ENCODE measurements at regions not wholly inside any gene's neighbourhood (a gene's known extent, or its start where the extent isn't known, plus 50 kb on each side); places are given as distances from the start of the nearest gene placed in this dataset.

GRCh38 chr6:106794129-106794528 lies 164.8 kb downstream of the QRSL1 start:
- Histone ChIP-seq H3K27me3 (ENCODE audit: insufficient read depth, low read length, poor library complexity) (no peaks in the 10 kb centered on the region), H4K5ac (ENCODE audit: low read length) (no peak overlapping the region), H3K9ac (ENCODE audit: low read length) (no peak overlapping the region), H3K56ac (ENCODE audit: low read length) (no peak overlapping the region), H2BK15ac (replicated peaks; ENCODE audit: low read depth) (no peak overlapping the region), H3K4me1 (ENCODE audit: control insufficient read depth, low read depth, low read length) (peaks cover under 1% of the 10 kb centered on the region), H3K36me3 (ENCODE audit: control insufficient read depth, insufficient read depth, low read length) (no peaks in the 10 kb centered on the region), H2BK5ac (ENCODE audit: low read length) (no peak overlapping the region), H3K27ac (ENCODE audit: low read depth, low read length) (no peak overlapping the region), H2AK5ac (ENCODE audit: low read length) (no peak overlapping the region), H3K23ac (ENCODE audit: low read length) (no peak overlapping the region), H3K4me2 (ENCODE audit: low read length) (no peak overlapping the region), H4K8ac (ENCODE audit: low read depth, low read length) (no peak overlapping the region), H3K4ac (ENCODE audit: low read depth, low read length) (no peak overlapping the region), H3K4me3 (ENCODE audit: low read length) (no peak overlapping the region), H3K18ac (ENCODE audit: low read length) (no peak overlapping the region), H3K79me2 (ENCODE audit: control insufficient read depth, insufficient read depth, low read length) (no peaks in the 10 kb centered on the region), H3K79me1 (ENCODE audit: low read length) (no peaks in the 10 kb centered on the region), H2BK120ac (ENCODE audit: low read depth, low read length) (no peak overlapping the region)
- no CpG with 5 or more reads among the region's 2 CpGs for WGBS (ENCODE audit: extremely low coverage, insufficient coverage, low lambda C conversion rate)
- no peak for DNase-seq

GRCh38 chr6:106792536-106793236 lies 163.3 kb downstream of the QRSL1 start:
- Histone ChIP-seq H3K23ac (ENCODE audit: low read length) (no peak overlapping the region), H3K4me3 (ENCODE audit: low read length) (no peak overlapping the region), H2BK15ac (replicated peaks; ENCODE audit: low read depth) (no peak overlapping the region), H2BK5ac (ENCODE audit: low read length) (no peak overlapping the region), H3K4me1 (ENCODE audit: control insufficient read depth, low read depth, low read length) (no peaks in the 10 kb centered on the region), H3K18ac (ENCODE audit: low read length) (no peak overlapping the region), H3K9ac (ENCODE audit: low read length) (no peak overlapping the region), H3K79me1 (ENCODE audit: low read length) (no peaks in the 10 kb centered on the region), H2AK5ac (ENCODE audit: low read length) (no peak overlapping the region), H3K79me2 (ENCODE audit: control insufficient read depth, insufficient read depth, low read length) (no peaks in the 10 kb centered on the region), H3K27ac (ENCODE audit: low read depth, low read length) (no peak overlapping the region), H3K4me2 (ENCODE audit: low read length) (no peak overlapping the region), H3K4ac (ENCODE audit: low read depth, low read length) (no peak overlapping the region), H3K56ac (ENCODE audit: low read length) (no peak overlapping the region), H3K36me3 (ENCODE audit: control insufficient read depth, insufficient read depth, low read length) (no peaks in the 10 kb centered on the region), H4K5ac (ENCODE audit: low read length) (no peak overlapping the region), H2BK120ac (ENCODE audit: low read depth, low read length) (no peak overlapping the region), H4K8ac (ENCODE audit: low read depth, low read length) (no peak overlapping the region), H3K27me3 (ENCODE audit: insufficient read depth, low read length, poor library complexity) (no peaks in the 10 kb centered on the region)
- DNase-seq, result no peak
- no CpG with 5 or more reads among the region's 7 CpGs for WGBS (ENCODE audit: extremely low coverage, insufficient coverage, low lambda C conversion rate)

- Histone ChIP-seq H3K18ac (ENCODE audit: low read length) (no peak overlapping the region), H3K4ac (ENCODE audit: low read depth, low read length) (no peak overlapping the region), H2BK5ac (ENCODE audit: low read length) (no peak overlapping the region), H4K5ac (ENCODE audit: low read length) (no peak overlapping the region), H3K79me1 (ENCODE audit: low read length) (no peaks in the 10 kb centered on the region), H2BK15ac (replicated peaks; ENCODE audit: low read depth) (no peak overlapping the region), H3K4me3 (ENCODE audit: low read length) (no peak overlapping the region), H3K27ac (ENCODE audit: low read depth, low read length) (no peak overlapping the region), H4K8ac (ENCODE audit: low read depth, low read length) (no peak overlapping the region), H3K4me1 (ENCODE audit: control insufficient read depth, low read depth, low read length) (no peaks in the 10 kb centered on the region), H3K9ac (ENCODE audit: low read length) (no peak overlapping the region), H3K23ac (ENCODE audit: low read length) (no peak overlapping the region), H3K79me2 (ENCODE audit: control insufficient read depth, insufficient read depth, low read length) (no peaks in the 10 kb centered on the region), H3K27me3 (ENCODE audit: insufficient read depth, low read length, poor library complexity) (no peaks in the 10 kb centered on the region), H3K36me3 (ENCODE audit: control insufficient read depth, insufficient read depth, low read length) (no peaks in the 10 kb centered on the region), H3K4me2 (ENCODE audit: low read length) (no peak overlapping the region), H2BK120ac (ENCODE audit: low read depth, low read length) (no peak overlapping the region), H3K56ac (ENCODE audit: low read length) (no peak overlapping the region), H2AK5ac (ENCODE audit: low read length) (no peak overlapping the region)
- DNase-seq, result no peak
- WGBS (ENCODE audit: extremely low coverage, insufficient coverage, low lambda C conversion rate), result no CpG with 5 or more reads among the region's 8 CpGs
Measured at GRCh38 chr6:106790935-106791334, 161.6 kb downstream of the QRSL1 start.

GRCh38 chr6:106790149-106790770 lies 160.9 kb downstream of the QRSL1 start:
- no peak overlapping the region for H4K8ac ChIP-seq (ENCODE audit: low read depth, low read length)
- WGBS (ENCODE audit: extremely low coverage, insufficient coverage, low lambda C conversion rate), result no CpG with 5 or more reads among the region's 8 CpGs
- no peak for DNase-seq

GRCh38 chr6:106789428-106790148 lies 160.2 kb downstream of the QRSL1 start:
- Histone ChIP-seq H2BK5ac (ENCODE audit: low read length) (no peak overlapping the region), H3K56ac (ENCODE audit: low read length) (no peak overlapping the region), H2BK120ac (ENCODE audit: low read depth, low read length) (no peak overlapping the region), H4K8ac (ENCODE audit: low read depth, low read length) (no peak overlapping the region), H3K27me3 (ENCODE audit: insufficient read depth, low read length, poor library complexity) (no peaks in the 10 kb centered on the region), H3K4me3 (ENCODE audit: low read length) (no peak overlapping the region), H3K4me2 (ENCODE audit: low read length) (no peak overlapping the region), H3K9ac (ENCODE audit: low read length) (no peak overlapping the region), H3K79me2 (ENCODE audit: control insufficient read depth, insufficient read depth, low read length) (no peaks in the 10 kb centered on the region), H3K4ac (ENCODE audit: low read depth, low read length) (no peak overlapping the region), H3K79me1 (ENCODE audit: low read length) (no peaks in the 10 kb centered on the region), H3K23ac (ENCODE audit: low read length) (no peak overlapping the region), H2AK5ac (ENCODE audit: low read length) (no peak overlapping the region), H2BK15ac (replicated peaks; ENCODE audit: low read depth) (no peak overlapping the region), H3K18ac (ENCODE audit: low read length) (no peak overlapping the region), H3K4me1 (ENCODE audit: control insufficient read depth, low read depth, low read length) (no peaks in the 10 kb centered on the region), H3K36me3 (ENCODE audit: control insufficient read depth, insufficient read depth, low read length) (no peaks in the 10 kb centered on the region), H4K5ac (ENCODE audit: low read length) (no peak overlapping the region), H3K27ac (ENCODE audit: low read depth, low read length) (no peak overlapping the region)
- no CpG with 5 or more reads among the region's 3 CpGs for WGBS (ENCODE audit: extremely low coverage, insufficient coverage, low lambda C conversion rate)
- no peak for DNase-seq

More at GRCh38 chr6:106790149-106790770, 160.9 kb downstream of the QRSL1 start:
- H2BK120ac ChIP-seq (ENCODE audit: low read depth, low read length), result no peak overlapping the region
- H3K79me2 ChIP-seq (ENCODE audit: control insufficient read depth, insufficient read depth, low read length), result no peaks in the 10 kb centered on the region
- no peak overlapping the region for H3K23ac ChIP-seq (ENCODE audit: low read length)
- H2BK15ac ChIP-seq (replicated peaks; ENCODE audit: low read depth), result no peak overlapping the region
- no peak overlapping the region for H3K4ac ChIP-seq (ENCODE audit: low read depth, low read length)
- no peak overlapping the region for H3K9ac ChIP-seq (ENCODE audit: low read length)
- H3K27me3 ChIP-seq (ENCODE audit: insufficient read depth, low read length, poor library complexity), result no peaks in the 10 kb centered on the region
- H3K56ac ChIP-seq (ENCODE audit: low read length), result no peak overlapping the region
- no peak overlapping the region for H4K5ac ChIP-seq (ENCODE audit: low read length)
- no peaks in the 10 kb centered on the region for H3K4me1 ChIP-seq (ENCODE audit: control insufficient read depth, low read depth, low read length)
- H3K36me3 ChIP-seq (ENCODE audit: control insufficient read depth, insufficient read depth, low read length), result no peaks in the 10 kb centered on the region
- H3K27ac ChIP-seq (ENCODE audit: low read depth, low read length), result no peak overlapping the region
- H2BK5ac ChIP-seq (ENCODE audit: low read length), result no peak overlapping the region
- no peaks in the 10 kb centered on the region for H3K79me1 ChIP-seq (ENCODE audit: low read length)
- H3K4me2 ChIP-seq (ENCODE audit: low read length), result no peak overlapping the region
- no peak overlapping the region for H2AK5ac ChIP-seq (ENCODE audit: low read length)
- no peak overlapping the region for H3K18ac ChIP-seq (ENCODE audit: low read length)
- H3K4me3 ChIP-seq (ENCODE audit: low read length), result no peak overlapping the region

Data from mesendoderm (in vitro differentiated cells).